ENCODE measurements at regions not wholly inside any gene's neighbourhood (a gene's known extent, or its start where the extent isn't known, plus 50 kb on each side); places are given as distances from the start of the nearest gene placed in this dataset.

DNA sequence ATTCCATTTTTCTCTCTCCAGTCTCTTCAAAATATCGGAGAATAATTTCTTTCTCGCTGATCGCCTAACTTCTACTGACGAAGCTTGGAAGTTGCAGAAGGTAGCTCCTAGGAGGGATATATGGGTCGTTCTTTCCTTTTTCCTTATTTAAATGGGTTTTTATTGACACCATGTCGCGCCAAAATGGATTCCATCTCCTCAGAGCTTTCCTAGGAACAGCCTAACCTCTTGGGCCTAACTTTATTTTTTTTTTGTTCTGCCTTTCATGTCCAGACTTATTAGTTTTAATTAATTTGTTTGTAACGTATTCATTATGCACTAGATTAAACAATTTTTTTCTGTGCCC lies 92.0 kb upstream of the XIST start:
- TF ChIP-seq TBL1XR1 (IDR thresholded peaks at IDR 0.05; ENCODE audit: borderline replicate concordance, low read length, partially characterized antibody) (no peak), TCF12 (IDR thresholded peaks at IDR 0.05) (no peak), TCF12 (CRISPR knock-in tag; IDR thresholded peaks at IDR 0.05) (no peak)
